ENCODE measurements at regions not wholly inside any gene's neighbourhood (a gene's known extent, or its start where the extent isn't known, plus 50 kb on each side); places are given as distances from the start of the nearest gene placed in this dataset.

GRCh38 chr18:71045331-71046065, 756.7 kb downstream of the SOCS6 start:
- DNase-seq (ENCODE audit: low spot score) (no peak), ATAC-seq (no peak)
- no peak overlapping the region for H3K4me3 Mint-ChIP-seq
- CTCF ChIA-PET: no interaction called here
- H3K36me3 Mint-ChIP-seq: peaks cover 48% of the 10 kb centered on the region
- no peak for TF ChIP-seq NR1H2 (CRISPR knock-in tag; IDR thresholded peaks at IDR 0.05)
- no peak for TF ChIP-seq AR (CRISPR knock-in tag; IDR thresholded peaks at IDR 0.05)
- no peak for TF ChIP-seq USF2 (CRISPR knock-in tag; IDR thresholded peaks at IDR 0.05)
- TF ChIP-seq ARID4B (CRISPR knock-in tag; IDR thresholded peaks at IDR 0.05; ENCODE audit: borderline replicate concordance): no peak
- TF ChIP-seq SMAD3 (CRISPR knock-in tag; IDR thresholded peaks at IDR 0.05; ENCODE audit: borderline replicate concordance): no peak
- TF ChIP-seq ATF1 (CRISPR knock-in tag; IDR thresholded peaks at IDR 0.05): no peak
- no peak for TF ChIP-seq CREB1 (CRISPR knock-in tag; IDR thresholded peaks at IDR 0.05)
- TF ChIP-seq NFATC4 (CRISPR knock-in tag; IDR thresholded peaks at IDR 0.05): no peak
- no peak for TF ChIP-seq SP1 (CRISPR knock-in tag; conservative IDR thresholded peaks at IDR 0.05)
- no peak for TF ChIP-seq IRF2 (CRISPR knock-in tag; IDR thresholded peaks at IDR 0.05; ENCODE audit: borderline replicate concordance, low read depth)
- no peak for TF ChIP-seq KAT7 (CRISPR knock-in tag; IDR thresholded peaks at IDR 0.05; ENCODE audit: borderline replicate concordance)
- TF ChIP-seq ZSCAN18 (CRISPR knock-in tag; IDR thresholded peaks at IDR 0.05): no peak
- TF ChIP-seq HMGXB4 (CRISPR knock-in tag; IDR thresholded peaks at IDR 0.05): no peak
- no peak for TF ChIP-seq ZNF138 (CRISPR knock-in tag; conservative IDR thresholded peaks at IDR 0.05)
- TF ChIP-seq TP53 (CRISPR knock-in tag; IDR thresholded peaks at IDR 0.05): no peak
- TF ChIP-seq ZNF232 (CRISPR knock-in tag; IDR thresholded peaks at IDR 0.05): no peak
- no peak for TF ChIP-seq ATF2 (CRISPR knock-in tag; IDR thresholded peaks at IDR 0.05; ENCODE audit: borderline replicate concordance, low read depth)
- TF ChIP-seq ZNF396 (CRISPR knock-in tag; IDR thresholded peaks at IDR 0.05; ENCODE audit: borderline replicate concordance): no peak
- no peak for TF ChIP-seq JAZF1 (CRISPR knock-in tag; IDR thresholded peaks at IDR 0.05)
- no peak overlapping the region for H3K27ac Mint-ChIP-seq
- H3K4me1 Mint-ChIP-seq: no peaks in the 10 kb centered on the region
- peaks cover 85% of the 10 kb centered on the region for H3K9me3 Mint-ChIP-seq
- H3K27me3 Mint-ChIP-seq (ENCODE audit: low read depth): no peaks in the 10 kb centered on the region; the same call in 1 of the 2 replicates
- POLR2A ChIA-PET: no interaction called here
